SK-N-SH (cell line): ENCODE measurements at regions not wholly inside any gene's neighbourhood (a gene's known extent, or its start where the extent isn't known, plus 50 kb on each side); places are given as distances from the start of the nearest gene placed in this dataset.

Source experiments
- CTCF ChIA-PET: fragments of 300-600, 350-600 bp; formaldehyde crosslinking; extraction: SDS; loops from one replicate; lab custom pipeline; 2021; lab: Yijun Ruan, JAX
- POLR2A ChIA-PET: fragments of 350-600 bp; sonication (Branson Sonifier 250); formaldehyde crosslinking; extraction: SDS; loops from one replicate; lab custom pipeline; 2020; ENCODE audit warnings: antibody characterized with exemption, inconsistent platforms; lab: Yijun Ruan, JAX
- DNase-seq: peaks from one replicate; pipeline ENCODE4 v3.0.0; 2012
- H2AFZ ChIP-seq: fragments of 200-600 bp; sonication (generic); 2 replicates; pipeline ENCODE4 v1.8.1; 2016; ENCODE audit warnings: antibody characterized with exemption, mild to moderate bottlenecking, low read depth
- H3F3A ChIP-seq: fragments of 200-600 bp; sonication (generic); replicated peaks from 2 replicates; pipeline ENCODE3; 2016; ENCODE audit warnings: antibody characterized with exemption, mild to moderate bottlenecking; ENCODE audit not compliant: insufficient read depth
- H3K27ac ChIP-seq, 2 experiments: fragments of 200-500 bp in 1 of 2; fragments of 200-600 bp in 1 of 2; sonication (Bioruptor generic) in 1 of 2; sonication (generic), shearing (Covaris generic) in 1 of 2; 2 replicates each; pipeline versions ENCODE4 v1.5.1 to v1.6.1; 2014 to 2016; ENCODE audit warnings: low read depth in 2 of 2, inconsistent platforms in 1 of 2, low read length in 1 of 2, mild to moderate bottlenecking in 1 of 2, mixed read lengths in 1 of 2
- H3K27me3 ChIP-seq: fragments of 200-600 bp; sonication (generic), shearing (Covaris generic); 2 replicates; pipeline ENCODE4 v1.6.1; 2016; ENCODE audit warnings: mixed run types; ENCODE audit not compliant: insufficient read depth
- H3K36me3 ChIP-seq, 2 experiments: fragments of 200-500 bp in 1 of 2; fragments of 200-600 bp in 1 of 2; sonication (Bioruptor generic) in 1 of 2; sonication (generic) in 1 of 2; replicated peaks in 1 of 2; 2 replicates each; pipeline versions ENCODE3 to v1.5.1; 2014 to 2016; ENCODE audit warnings: low read length in 1 of 2, mild to moderate bottlenecking in 1 of 2; ENCODE audit not compliant: insufficient read depth in 2 of 2, control insufficient read depth in 1 of 2
- H3K4me1 ChIP-seq, 2 experiments: fragments of 200-500 bp in 1 of 2; fragments of 200-600 bp in 1 of 2; sonication (Bioruptor generic) in 1 of 2; sonication (generic), shearing (Covaris generic) in 1 of 2; 2 replicates each; pipeline versions ENCODE4 v1.5.1 to v1.6.1; 2014 to 2016; ENCODE audit warnings: low read depth in 1 of 2, low read length in 1 of 2, mixed run types in 1 of 2; ENCODE audit not compliant: insufficient read depth in 2 of 2, control insufficient read depth in 1 of 2
- H3K4me2 ChIP-seq: fragments of 200-600 bp; sonication (generic), shearing (Covaris generic); 2 replicates; pipeline ENCODE4 v1.6.1; 2017; ENCODE audit warnings: mixed run types
- H3K4me3 ChIP-seq, 2 experiments: fragments of 200-500 bp in 1 of 2; fragments of 200-600 bp in 1 of 2; sonication (Bioruptor generic) in 1 of 2; sonication (generic), shearing (Covaris generic) in 1 of 2; 2 replicates each; pipeline versions ENCODE4 v1.5.1 to v1.8.1; 2014 to 2016; ENCODE audit warnings: low read depth in 2 of 2, inconsistent platforms in 1 of 2, low read length in 1 of 2, mild to moderate bottlenecking in 1 of 2, mixed read lengths in 1 of 2, moderate library complexity in 1 of 2
- H3K79me2 ChIP-seq: fragments of 200-600 bp; sonication (generic); 2 replicates; pipeline ENCODE4 v1.8.1; 2017; ENCODE audit warnings: mild to moderate bottlenecking; ENCODE audit not compliant: insufficient read depth
- H3K9ac ChIP-seq: fragments of 200-600 bp; sonication (generic); 2 replicates; pipeline ENCODE4 v1.6.1; 2017; ENCODE audit warnings: mixed run types
- H3K9me2 ChIP-seq: fragments of 200-600 bp; sonication (generic); 2 replicates; pipeline ENCODE4 v1.6.1; 2017; ENCODE audit warnings: mixed run types
- H3K9me3 ChIP-seq: fragments of 200-600 bp; sonication (generic); 2 replicates; pipeline ENCODE4 v1.6.1; 2017; ENCODE audit warnings: mixed run types, mild to moderate bottlenecking, moderate library complexity
- H4K20me1 ChIP-seq: fragments of 200-600 bp; sonication (generic); 2 replicates; pipeline ENCODE4 v1.6.1; 2017; ENCODE audit warnings: mild to moderate bottlenecking, mixed run types; ENCODE audit not compliant: insufficient read depth
- CHD2 ChIP-seq: fragments of 150-350 bp; IDR thresholded peaks from 2 replicates; pipeline ENCODE4 v1.6.1; 2018; ENCODE audit warnings: low read length; ENCODE audit not compliant: partially characterized antibody
- ELF1 ChIP-seq: IDR thresholded peaks from 2 replicates; pipeline ENCODE4 v1.4.0; 2012
- EZH2phosphoT487 ChIP-seq: fragments of 200-600 bp; sonication (generic); IDR thresholded peaks from 2 replicates; pipeline ENCODE4 v1.6.1; 2017; ENCODE audit warnings: low read depth, mixed run types, mild to moderate bottlenecking, antibody characterized with exemption, moderate library complexity, borderline replicate concordance
- FOSL2 ChIP-seq: IDR thresholded peaks from 2 replicates; pipeline ENCODE4 v1.4.0; 2012; ENCODE audit warnings: low read depth, mild to moderate bottlenecking, moderate library complexity, borderline replicate concordance
- FOXM1 ChIP-seq: IDR thresholded peaks from 2 replicates; pipeline ENCODE4 v1.4.0; 2012; ENCODE audit warnings: low read depth, mild to moderate bottlenecking
- MEF2A ChIP-seq: IDR thresholded peaks from 2 replicates; pipeline ENCODE4 v1.4.0; 2012; ENCODE audit warnings: low read depth, borderline replicate concordance
- MXI1 ChIP-seq: IDR thresholded peaks from 2 replicates; pipeline ENCODE4 v1.6.1; 2012; ENCODE audit warnings: mild to moderate bottlenecking, low read depth, low read length, improper control_type of control experiment
- NRF1 ChIP-seq: IDR thresholded peaks from 2 replicates; pipeline ENCODE4 v1.6.1; 2012; ENCODE audit warnings: low read depth, mild to moderate bottlenecking, low read length
- POLR2AphosphoS5 ChIP-seq: IDR thresholded peaks from 2 replicates; pipeline ENCODE4 v1.6.1; 2012; ENCODE audit warnings: low read depth, low read length
- RFX5 ChIP-seq: IDR thresholded peaks from 2 replicates; pipeline ENCODE4 v1.6.1; 2012; ENCODE audit warnings: mild to moderate bottlenecking, improper control_type of control experiment, low read length
- SIN3A ChIP-seq: IDR thresholded peaks from 2 replicates; pipeline ENCODE4 v1.6.1; 2012; ENCODE audit warnings: low read depth, mild to moderate bottlenecking, low read length, moderate library complexity, borderline replicate concordance
- SMC3 ChIP-seq: IDR thresholded peaks from 2 replicates; pipeline ENCODE4 v1.6.1; 2012; ENCODE audit warnings: low read depth, low read length, improper control_type of control experiment
- TAF1 ChIP-seq: IDR thresholded peaks from 2 replicates; pipeline ENCODE4 v1.6.1; 2012; ENCODE audit warnings: low read depth, mild to moderate bottlenecking, low read length, moderate library complexity, borderline replicate concordance
- TEAD4 ChIP-seq: IDR thresholded peaks from 2 replicates; pipeline ENCODE4 v1.4.0; 2012; ENCODE audit warnings: mild to moderate bottlenecking, borderline replicate concordance; ENCODE audit not compliant: insufficient read depth
- WGBS: methylation state at CpG from one replicate; pipeline ENCODE4 v1.1.6; 2017; ENCODE audit warnings: low lambda C conversion rate; 5-methylcytosine and 5-hydroxymethylcytosine counted together
- TF ChIP-seq, protein P1 (sequence below): fragments of 200-600 bp; sonication (generic); IDR thresholded peaks from 2 replicates; pipeline ENCODE4 v1.6.1; 2017; ENCODE audit warnings: antibody characterized with exemption, mild to moderate bottlenecking, moderate library complexity
- TF ChIP-seq, protein P2 (sequence below): IDR thresholded peaks from 2 replicates; pipeline ENCODE4 v1.4.0; 2012; ENCODE audit warnings: low read depth, borderline replicate concordance
- TF ChIP-seq, protein P3 (sequence below): IDR thresholded peaks from 2 replicates; pipeline ENCODE4 v1.4.0; 2012; ENCODE audit warnings: low read depth, borderline replicate concordance
- TF ChIP-seq, protein P4 (sequence below): fragments of 150-350 bp; IDR thresholded peaks from 2 replicates; pipeline ENCODE4 v1.6.1; 2017; ENCODE audit warnings: antibody characterized with exemption, low read length, low read depth, borderline replicate concordance
- TF ChIP-seq, protein P5 (sequence below): IDR thresholded peaks from 2 replicates; pipeline ENCODE4 v1.6.1; 2012; ENCODE audit warnings: mild to moderate bottlenecking, low read depth, low read length, moderate library complexity

DNA sequence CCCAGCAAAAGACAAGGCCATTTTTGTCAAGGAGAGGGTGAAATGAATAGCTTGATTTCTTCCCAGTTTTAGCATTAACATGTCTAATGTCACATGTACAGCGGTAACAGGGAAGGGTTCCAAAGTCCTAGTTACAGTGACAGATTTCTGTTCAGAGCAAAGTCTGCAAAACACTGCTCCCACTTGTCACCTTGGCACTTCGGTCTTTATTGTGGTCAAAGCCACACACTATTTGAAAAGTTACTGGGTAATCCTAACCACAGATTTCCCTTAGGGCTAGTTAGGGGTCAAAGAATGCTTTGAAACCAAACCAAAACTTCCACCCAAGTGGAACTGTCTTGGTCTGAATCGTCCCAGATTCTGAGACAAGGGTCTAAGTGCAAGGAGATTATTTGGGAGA, 455.6 kb downstream of the HS3ST3B1 start:
- Histone ChIP-seq H2AFZ (no peak overlapping the region), H3K4me2 (no peak overlapping the region), H3K27me3 (no peaks in the 10 kb centered on the region; the same call in 1 of the 2 replicates), H3K27ac (no peak overlapping the region), H3K4me1 (no peaks in the 10 kb centered on the region), H4K20me1 (no peaks in the 10 kb centered on the region), H3K79me2 (no peaks in the 10 kb centered on the region), H3F3A (no peaks in the 10 kb centered on the region), H3K4me3 (no peak overlapping the region), H3K9me2 (no peaks in the 10 kb centered on the region), H3K9me3 (no peaks in the 10 kb centered on the region), H3K9ac (no peak overlapping the region), H3K36me3 (no peaks in the 10 kb centered on the region)
- DNase-seq, result no peak
- no peak for TF ChIP-seq EZH2phosphoT487
- TF ChIP-seq SIN3A, result no peak
- TF ChIP-seq MXI1, result no peak
- TF ChIP-seq CHD2, result no peak
- no peak for TF ChIP-seq RFX5
- TF ChIP-seq FOXM1, result no peak
- TF ChIP-seq, protein P1, sequence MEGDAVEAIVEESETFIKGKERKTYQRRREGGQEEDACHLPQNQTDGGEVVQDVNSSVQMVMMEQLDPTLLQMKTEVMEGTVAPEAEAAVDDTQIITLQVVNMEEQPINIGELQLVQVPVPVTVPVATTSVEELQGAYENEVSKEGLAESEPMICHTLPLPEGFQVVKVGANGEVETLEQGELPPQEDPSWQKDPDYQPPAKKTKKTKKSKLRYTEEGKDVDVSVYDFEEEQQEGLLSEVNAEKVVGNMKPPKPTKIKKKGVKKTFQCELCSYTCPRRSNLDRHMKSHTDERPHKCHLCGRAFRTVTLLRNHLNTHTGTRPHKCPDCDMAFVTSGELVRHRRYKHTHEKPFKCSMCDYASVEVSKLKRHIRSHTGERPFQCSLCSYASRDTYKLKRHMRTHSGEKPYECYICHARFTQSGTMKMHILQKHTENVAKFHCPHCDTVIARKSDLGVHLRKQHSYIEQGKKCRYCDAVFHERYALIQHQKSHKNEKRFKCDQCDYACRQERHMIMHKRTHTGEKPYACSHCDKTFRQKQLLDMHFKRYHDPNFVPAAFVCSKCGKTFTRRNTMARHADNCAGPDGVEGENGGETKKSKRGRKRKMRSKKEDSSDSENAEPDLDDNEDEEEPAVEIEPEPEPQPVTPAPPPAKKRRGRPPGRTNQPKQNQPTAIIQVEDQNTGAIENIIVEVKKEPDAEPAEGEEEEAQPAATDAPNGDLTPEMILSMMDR, result no peak
- no peak for TF ChIP-seq FOSL2
- TF ChIP-seq, protein P2, sequence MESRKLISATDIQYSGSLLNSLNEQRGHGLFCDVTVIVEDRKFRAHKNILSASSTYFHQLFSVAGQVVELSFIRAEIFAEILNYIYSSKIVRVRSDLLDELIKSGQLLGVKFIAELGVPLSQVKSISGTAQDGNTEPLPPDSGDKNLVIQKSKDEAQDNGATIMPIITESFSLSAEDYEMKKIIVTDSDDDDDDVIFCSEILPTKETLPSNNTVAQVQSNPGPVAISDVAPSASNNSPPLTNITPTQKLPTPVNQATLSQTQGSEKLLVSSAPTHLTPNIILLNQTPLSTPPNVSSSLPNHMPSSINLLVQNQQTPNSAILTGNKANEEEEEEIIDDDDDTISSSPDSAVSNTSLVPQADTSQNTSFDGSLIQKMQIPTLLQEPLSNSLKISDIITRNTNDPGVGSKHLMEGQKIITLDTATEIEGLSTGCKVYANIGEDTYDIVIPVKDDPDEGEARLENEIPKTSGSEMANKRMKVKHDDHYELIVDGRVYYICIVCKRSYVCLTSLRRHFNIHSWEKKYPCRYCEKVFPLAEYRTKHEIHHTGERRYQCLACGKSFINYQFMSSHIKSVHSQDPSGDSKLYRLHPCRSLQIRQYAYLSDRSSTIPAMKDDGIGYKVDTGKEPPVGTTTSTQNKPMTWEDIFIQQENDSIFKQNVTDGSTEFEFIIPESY, result no peak
- TF ChIP-seq SMC3, result no peak
- TF ChIP-seq, protein P3, sequence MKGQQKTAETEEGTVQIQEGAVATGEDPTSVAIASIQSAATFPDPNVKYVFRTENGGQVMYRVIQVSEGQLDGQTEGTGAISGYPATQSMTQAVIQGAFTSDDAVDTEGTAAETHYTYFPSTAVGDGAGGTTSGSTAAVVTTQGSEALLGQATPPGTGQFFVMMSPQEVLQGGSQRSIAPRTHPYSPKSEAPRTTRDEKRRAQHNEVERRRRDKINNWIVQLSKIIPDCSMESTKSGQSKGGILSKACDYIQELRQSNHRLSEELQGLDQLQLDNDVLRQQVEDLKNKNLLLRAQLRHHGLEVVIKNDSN, result no peak
- TF ChIP-seq POLR2AphosphoS5, result no peak
- no peak for TF ChIP-seq TAF1
- TF ChIP-seq MEF2A, result no peak
- TF ChIP-seq TEAD4, result no peak
- TF ChIP-seq, protein P4, sequence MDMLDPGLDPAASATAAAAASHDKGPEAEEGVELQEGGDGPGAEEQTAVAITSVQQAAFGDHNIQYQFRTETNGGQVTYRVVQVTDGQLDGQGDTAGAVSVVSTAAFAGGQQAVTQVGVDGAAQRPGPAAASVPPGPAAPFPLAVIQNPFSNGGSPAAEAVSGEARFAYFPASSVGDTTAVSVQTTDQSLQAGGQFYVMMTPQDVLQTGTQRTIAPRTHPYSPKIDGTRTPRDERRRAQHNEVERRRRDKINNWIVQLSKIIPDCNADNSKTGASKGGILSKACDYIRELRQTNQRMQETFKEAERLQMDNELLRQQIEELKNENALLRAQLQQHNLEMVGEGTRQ, result no peak
- no peak for TF ChIP-seq NRF1
- TF ChIP-seq, protein P5, sequence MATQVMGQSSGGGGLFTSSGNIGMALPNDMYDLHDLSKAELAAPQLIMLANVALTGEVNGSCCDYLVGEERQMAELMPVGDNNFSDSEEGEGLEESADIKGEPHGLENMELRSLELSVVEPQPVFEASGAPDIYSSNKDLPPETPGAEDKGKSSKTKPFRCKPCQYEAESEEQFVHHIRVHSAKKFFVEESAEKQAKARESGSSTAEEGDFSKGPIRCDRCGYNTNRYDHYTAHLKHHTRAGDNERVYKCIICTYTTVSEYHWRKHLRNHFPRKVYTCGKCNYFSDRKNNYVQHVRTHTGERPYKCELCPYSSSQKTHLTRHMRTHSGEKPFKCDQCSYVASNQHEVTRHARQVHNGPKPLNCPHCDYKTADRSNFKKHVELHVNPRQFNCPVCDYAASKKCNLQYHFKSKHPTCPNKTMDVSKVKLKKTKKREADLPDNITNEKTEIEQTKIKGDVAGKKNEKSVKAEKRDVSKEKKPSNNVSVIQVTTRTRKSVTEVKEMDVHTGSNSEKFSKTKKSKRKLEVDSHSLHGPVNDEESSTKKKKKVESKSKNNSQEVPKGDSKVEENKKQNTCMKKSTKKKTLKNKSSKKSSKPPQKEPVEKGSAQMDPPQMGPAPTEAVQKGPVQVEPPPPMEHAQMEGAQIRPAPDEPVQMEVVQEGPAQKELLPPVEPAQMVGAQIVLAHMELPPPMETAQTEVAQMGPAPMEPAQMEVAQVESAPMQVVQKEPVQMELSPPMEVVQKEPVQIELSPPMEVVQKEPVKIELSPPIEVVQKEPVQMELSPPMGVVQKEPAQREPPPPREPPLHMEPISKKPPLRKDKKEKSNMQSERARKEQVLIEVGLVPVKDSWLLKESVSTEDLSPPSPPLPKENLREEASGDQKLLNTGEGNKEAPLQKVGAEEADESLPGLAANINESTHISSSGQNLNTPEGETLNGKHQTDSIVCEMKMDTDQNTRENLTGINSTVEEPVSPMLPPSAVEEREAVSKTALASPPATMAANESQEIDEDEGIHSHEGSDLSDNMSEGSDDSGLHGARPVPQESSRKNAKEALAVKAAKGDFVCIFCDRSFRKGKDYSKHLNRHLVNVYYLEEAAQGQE, result no peak
- TF ChIP-seq ELF1, result no peak
- ChIA-PET POLR2A (no interaction called here), CTCF (no interaction called here)
- 26% methylated on average over 3 of the region's 3 CpGs for WGBS
